HEK293T (cell line): ENCODE measurements at regions not wholly inside any gene's neighbourhood (a gene's known extent, or its start where the extent isn't known, plus 50 kb on each side); places are given as distances from the start of the nearest gene placed in this dataset.

Experiments used
- BHLHE40 ChIP-seq: fragments of 450-650 bp; IDR thresholded peaks from 2 replicates; pipeline ENCODE4 v1.6.1; 2016; ENCODE audit warnings: mild to moderate bottlenecking, moderate library complexity, borderline replicate concordance
- ELF4 ChIP-seq: fragments of 450-650 bp; IDR thresholded peaks from 2 replicates; pipeline ENCODE4 v1.6.1; 2017; ENCODE audit warnings: antibody characterized with exemption
- FOXA1 ChIP-seq: fragments of 450-650 bp; IDR thresholded peaks from 2 replicates; pipeline ENCODE4 v1.6.1; 2016; ENCODE audit warnings: mild to moderate bottlenecking
- FOXK2 ChIP-seq: fragments of 450-650 bp; IDR thresholded peaks from 2 replicates; pipeline ENCODE4 v1.6.1; 2016; ENCODE audit warnings: mild to moderate bottlenecking
- FOXM1 ChIP-seq: fragments of 450-650 bp; IDR thresholded peaks from 2 replicates; pipeline ENCODE4 v1.6.1; 2017; ENCODE audit warnings: mild to moderate bottlenecking, borderline replicate concordance
- HDGF ChIP-seq: fragments of 450-650 bp; IDR thresholded peaks from 2 replicates; pipeline ENCODE4 v1.6.1; 2017; ENCODE audit warnings: antibody characterized with exemption, borderline replicate concordance
- L3MBTL2 ChIP-seq: fragments of 450-650 bp; conservative IDR thresholded peaks from 2 replicates; pipeline ENCODE4 v1.6.1; 2016; ENCODE audit warnings: mild to moderate bottlenecking
- LEF1 ChIP-seq: fragments of 450-650 bp; IDR thresholded peaks from 2 replicates; pipeline ENCODE4 v1.6.1; 2017; ENCODE audit warnings: mild to moderate bottlenecking, borderline replicate concordance
- NFRKB ChIP-seq: fragments of 450-650 bp; IDR thresholded peaks from 2 replicates; pipeline ENCODE4 v1.6.1; 2016; ENCODE audit warnings: mild to moderate bottlenecking, moderate library complexity
- PKNOX1 ChIP-seq: fragments of 450-650 bp; IDR thresholded peaks from 2 replicates; pipeline ENCODE4 v1.6.1; 2016
- SP1 ChIP-seq: fragments of 450-650 bp; IDR thresholded peaks from 2 replicates; pipeline ENCODE4 v1.6.1; 2017
- SUZ12 ChIP-seq: fragments of 450-650 bp; IDR thresholded peaks from 2 replicates; pipeline ENCODE4 v1.6.1; 2016; ENCODE audit warnings: mild to moderate bottlenecking
- ZNF384 ChIP-seq: fragments of 450-650 bp; IDR thresholded peaks from 2 replicates; pipeline ENCODE4 v1.6.1; 2016

- no peak for TF ChIP-seq HDGF
- no peak for TF ChIP-seq FOXM1
- TF ChIP-seq ZNF384: no peak
- TF ChIP-seq BHLHE40: no peak
- TF ChIP-seq L3MBTL2: no peak
- TF ChIP-seq SP1: no peak
- no peak for TF ChIP-seq ELF4
- TF ChIP-seq LEF1: no peak
- TF ChIP-seq FOXA1: no peak
- TF ChIP-seq FOXK2: no peak
- no peak for TF ChIP-seq SUZ12
- TF ChIP-seq NFRKB: no peak
- no peak for TF ChIP-seq PKNOX1
Measured at GRCh38 chr4:15158406-15159091, 156.3 kb downstream of the CPEB2 start.
